Calu3 (cell line): ENCODE measurements at regions not wholly inside any gene's neighbourhood (a gene's known extent, or its start where the extent isn't known, plus 50 kb on each side); places are given as distances from the start of the nearest gene placed in this dataset.

ENCODE experiments used
- BruUV-seq: library from RNA; stranded (reverse); fragments of 400-500 nt; replicated peaks from 2 replicates; lab custom pipeline; 2021; lab: Mats Ljungman, UMichigan
- CTCF ChIA-PET: fragments of 300-600 bp; sonication (Branson Sonifier 250); formaldehyde crosslinking; loops from one replicate; lab custom pipeline; 2022; ENCODE audit warnings: antibody characterized with exemption; lab: Charles Lee
- DNase-seq: peaks from one replicate; pipeline ENCODE4 v3.0.0; 2022
- H3K27ac Mint-ChIP-seq: one replicate; pipeline ENCODE4 v1.8.0; 2022; ENCODE audit warnings: mixed read lengths; ENCODE audit not compliant: unreplicated experiment
- H3K27me3 Mint-ChIP-seq: one replicate; pipeline ENCODE4 v1.8.0; 2022; ENCODE audit warnings: mixed read lengths; ENCODE audit not compliant: unreplicated experiment
- H3K36me3 Mint-ChIP-seq: one replicate; pipeline ENCODE4 v1.8.0; 2022; ENCODE audit warnings: mild to moderate bottlenecking, moderate library complexity, mixed read lengths; ENCODE audit not compliant: insufficient read depth, unreplicated experiment
- H3K4me1 Mint-ChIP-seq: one replicate; pipeline ENCODE4 v1.8.0; 2022; ENCODE audit warnings: mild to moderate bottlenecking, low read depth, mixed read lengths; ENCODE audit not compliant: unreplicated experiment
- H3K4me3 Mint-ChIP-seq: one replicate; pipeline ENCODE4 v1.8.0; 2022; ENCODE audit warnings: mild to moderate bottlenecking, low read depth, moderate library complexity, mixed read lengths; ENCODE audit not compliant: unreplicated experiment
- H3K9me3 Mint-ChIP-seq: one replicate; pipeline ENCODE4 v1.8.0; 2022; ENCODE audit warnings: low read depth, mixed read lengths; ENCODE audit not compliant: unreplicated experiment
- intact Hi-C: fragments of 100-400 bp; cut with micrococcal nuclease; formaldehyde crosslinking; loops from one replicate; pipeline ENCODE4 v1.10.0; 2022; ENCODE audit not compliant: unreplicated experiment
- TF ChIP-seq, protein P1 (sequence below): fragments of 200-600 bp; IDR thresholded peaks from one replicate; pipeline ENCODE4 v1.8.0; 2022; ENCODE audit warnings: antibody characterized with exemption; ENCODE audit not compliant: unreplicated experiment

DNA sequence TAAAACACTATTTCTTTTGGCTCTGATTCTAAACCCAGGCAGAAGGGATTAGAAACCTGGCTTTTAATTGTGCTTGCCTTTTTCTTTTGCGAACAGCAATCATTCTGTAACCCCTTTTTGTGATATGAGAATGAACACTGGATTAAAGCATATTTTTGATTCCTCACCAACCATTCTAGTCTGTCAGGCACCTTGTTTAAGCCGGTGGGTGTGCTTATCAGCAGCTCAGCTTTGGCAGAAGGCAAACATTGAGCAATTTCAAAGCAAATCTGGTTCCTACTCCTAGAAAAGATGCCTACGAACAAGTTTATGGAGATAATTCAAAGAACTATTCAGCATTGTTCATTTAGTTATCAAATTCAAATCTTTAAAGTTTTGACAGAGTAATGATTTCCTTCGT lies 265.1 kb upstream of the FAM241A start:
- intact Hi-C loops: no loop called here
- H3K9me3 Mint-ChIP-seq: no peaks in the 10 kb centered on the region
- BruUV-seq: no TSS peak
- no peak for DNase-seq
- CTCF ChIA-PET: no interaction called here
- H3K4me3 Mint-ChIP-seq: no peak overlapping the region
- no peak overlapping the region for H3K27ac Mint-ChIP-seq
- no peaks in the 10 kb centered on the region for H3K4me1 Mint-ChIP-seq
- H3K36me3 Mint-ChIP-seq: no peaks in the 10 kb centered on the region
- TF ChIP-seq, protein P1, sequence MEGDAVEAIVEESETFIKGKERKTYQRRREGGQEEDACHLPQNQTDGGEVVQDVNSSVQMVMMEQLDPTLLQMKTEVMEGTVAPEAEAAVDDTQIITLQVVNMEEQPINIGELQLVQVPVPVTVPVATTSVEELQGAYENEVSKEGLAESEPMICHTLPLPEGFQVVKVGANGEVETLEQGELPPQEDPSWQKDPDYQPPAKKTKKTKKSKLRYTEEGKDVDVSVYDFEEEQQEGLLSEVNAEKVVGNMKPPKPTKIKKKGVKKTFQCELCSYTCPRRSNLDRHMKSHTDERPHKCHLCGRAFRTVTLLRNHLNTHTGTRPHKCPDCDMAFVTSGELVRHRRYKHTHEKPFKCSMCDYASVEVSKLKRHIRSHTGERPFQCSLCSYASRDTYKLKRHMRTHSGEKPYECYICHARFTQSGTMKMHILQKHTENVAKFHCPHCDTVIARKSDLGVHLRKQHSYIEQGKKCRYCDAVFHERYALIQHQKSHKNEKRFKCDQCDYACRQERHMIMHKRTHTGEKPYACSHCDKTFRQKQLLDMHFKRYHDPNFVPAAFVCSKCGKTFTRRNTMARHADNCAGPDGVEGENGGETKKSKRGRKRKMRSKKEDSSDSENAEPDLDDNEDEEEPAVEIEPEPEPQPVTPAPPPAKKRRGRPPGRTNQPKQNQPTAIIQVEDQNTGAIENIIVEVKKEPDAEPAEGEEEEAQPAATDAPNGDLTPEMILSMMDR: no peak
- no peaks in the 10 kb centered on the region for H3K27me3 Mint-ChIP-seq

DNA sequence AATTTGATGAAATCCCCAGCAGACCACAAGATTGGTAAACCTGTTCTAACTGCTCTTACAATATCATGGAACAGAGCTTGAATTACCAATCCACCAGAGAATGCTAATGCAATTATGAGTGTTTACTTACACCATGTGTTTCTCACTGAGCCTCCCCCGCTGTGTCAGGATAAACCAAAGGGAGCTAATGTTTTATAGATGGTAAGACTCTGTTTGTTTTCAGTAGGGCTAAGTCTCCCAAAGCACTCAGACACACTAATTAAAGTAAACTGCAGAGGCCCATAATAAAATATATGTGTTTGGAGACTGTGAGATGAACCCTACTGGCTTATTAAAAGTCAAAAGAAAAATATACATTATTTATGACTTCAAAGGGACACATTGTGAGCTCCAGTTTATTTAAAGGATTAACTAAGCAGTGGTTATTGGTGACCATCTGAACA lies 261.7 kb upstream of the FAM241A start:
- Mint-ChIP-seq H3K9me3 (no peaks in the 10 kb centered on the region), H3K4me3 (no peak overlapping the region), H3K27ac (no peak overlapping the region), H3K27me3 (no peaks in the 10 kb centered on the region), H3K4me1 (no peaks in the 10 kb centered on the region), H3K36me3 (no peaks in the 10 kb centered on the region)
- BruUV-seq: no TSS peak
- no peak for DNase-seq
- CTCF ChIA-PET: interaction anchor here (0.8 kb wide), 1 partner anchor 306 kb away, joined by 4 read pairs; no protein-coding TSS in a partner anchor
- intact Hi-C loops: no loop called here
- TF ChIP-seq, protein P1: no peak

DNA sequence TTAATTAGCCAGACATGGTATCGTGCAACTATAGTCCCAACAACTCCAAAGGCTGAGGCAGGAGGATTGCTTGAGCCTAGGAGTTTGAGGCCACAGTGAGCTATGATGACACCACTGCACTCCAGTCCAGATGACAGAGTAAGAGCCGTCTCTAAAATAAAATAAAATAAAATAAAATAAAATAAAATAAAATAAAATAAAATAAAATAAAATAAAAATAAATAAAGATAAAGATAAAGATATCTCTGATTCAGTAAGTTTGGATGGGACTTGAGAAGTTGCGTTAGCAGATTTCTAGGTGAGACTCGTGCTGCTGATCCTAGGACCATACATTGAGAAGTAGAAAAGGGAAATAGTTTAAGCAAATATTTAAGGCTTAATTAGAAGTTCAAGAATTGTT lies 254.8 kb upstream of the FAM241A start:
- Mint-ChIP-seq H3K4me1 (no peaks in the 10 kb centered on the region), H3K9me3 (peaks cover 2% of the 10 kb centered on the region), H3K36me3 (no peaks in the 10 kb centered on the region), H3K27me3 (no peaks in the 10 kb centered on the region), H3K4me3 (no peak overlapping the region), H3K27ac (no peak overlapping the region)
- intact Hi-C loops: no loop called here
- TF ChIP-seq, protein P1: no peak
- CTCF ChIA-PET: no interaction called here
- no peak for DNase-seq
- no TSS peak for BruUV-seq

DNA sequence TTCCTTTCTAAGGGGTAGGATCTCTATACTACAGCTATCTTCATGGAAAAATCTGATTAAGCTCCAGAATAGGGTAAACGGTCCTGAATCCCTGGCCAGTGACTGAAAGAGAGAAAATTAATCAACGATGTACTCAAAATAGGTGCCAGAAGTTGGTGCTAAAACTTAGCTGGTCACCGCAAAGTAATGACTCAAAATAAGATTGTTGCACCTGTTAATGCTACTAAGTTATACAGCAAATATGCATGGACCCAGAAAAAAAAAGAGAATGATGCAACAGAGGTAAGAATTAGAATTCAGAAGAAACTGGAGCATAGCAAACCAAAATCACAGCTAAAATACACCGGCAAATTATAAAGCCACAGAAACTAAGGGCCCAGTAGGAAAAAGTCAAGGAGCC lies 239.7 kb upstream of the FAM241A start:
- CTCF ChIA-PET: no interaction called here
- intact Hi-C loops: no loop called here

More for the DNA sequence above, 239.7 kb upstream of the FAM241A start:
- TF ChIP-seq, protein P1: no peak
- no peak overlapping the region for H3K27ac Mint-ChIP-seq
- BruUV-seq: no TSS peak
- H3K9me3 Mint-ChIP-seq: no peaks in the 10 kb centered on the region
- H3K4me3 Mint-ChIP-seq: no peak overlapping the region
- no peaks in the 10 kb centered on the region for H3K27me3 Mint-ChIP-seq
- no peaks in the 10 kb centered on the region for H3K4me1 Mint-ChIP-seq
- H3K36me3 Mint-ChIP-seq: no peaks in the 10 kb centered on the region
- DNase-seq: no peak
